ENCODE measurements at regions not wholly inside any gene's neighbourhood (a gene's known extent, or its start where the extent isn't known, plus 50 kb on each side); places are given as distances from the start of the nearest gene placed in this dataset.

DNA sequence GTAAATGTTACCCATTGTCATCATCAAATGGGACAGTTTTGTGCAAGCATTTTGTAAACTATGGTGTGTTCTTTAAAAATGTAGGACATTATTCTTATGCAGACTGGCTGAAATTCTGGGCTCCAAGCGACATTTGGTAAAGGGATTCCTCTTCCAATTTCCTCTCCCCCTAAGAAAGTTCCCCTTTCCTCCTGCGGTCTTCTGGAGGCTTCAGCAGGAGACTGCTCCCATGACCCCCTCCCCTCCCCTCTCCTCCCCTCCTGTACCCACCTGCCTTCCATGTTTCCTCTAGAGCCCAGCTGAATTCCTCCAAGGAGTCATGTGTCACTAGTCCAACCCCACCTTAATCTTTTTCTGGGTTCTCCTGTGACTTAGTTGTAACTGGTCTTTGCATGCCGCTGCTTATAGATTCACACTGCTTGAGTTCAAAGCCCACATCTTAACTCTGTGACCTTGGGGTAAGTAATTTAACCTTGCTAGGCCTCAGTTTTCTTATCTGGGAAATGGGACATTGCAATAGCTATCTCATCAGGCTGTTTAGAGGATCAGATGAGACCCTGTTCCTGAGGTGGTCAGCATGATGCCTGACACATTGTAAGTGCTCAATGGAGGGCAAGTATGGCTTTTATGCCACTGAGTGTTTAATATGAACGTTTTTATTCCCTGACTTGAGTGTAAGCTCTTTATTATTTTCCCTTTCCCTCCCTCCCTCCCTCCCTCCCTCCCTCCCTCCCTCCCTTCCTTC lies 69.9 kb upstream of the WDR26 start:
- no peak for DNase-seq (ENCODE audit: low read depth in 2 of 3, low spot score in 2 of 3)

- DNase-seq (ENCODE audit: low read depth in 2 of 3, low spot score in 2 of 3), result no peak
Observed at GRCh38 chr1:224505454-224506093, 71.0 kb upstream of the WDR26 start.

GRCh38 chr1:224506141-224506814 lies 71.7 kb upstream of the WDR26 start:
- no peak for DNase-seq (ENCODE audit: low read depth in 2 of 3, low spot score in 2 of 3)

GRCh38 chr1:224507771-224508523 lies 73.3 kb upstream of the WDR26 start:
- no peak for DNase-seq (ENCODE audit: low read depth in 2 of 3, low spot score in 2 of 3)

GRCh38 chr1:224509907-224510306 lies 75.3 kb upstream of the WDR26 start:
- no peak for DNase-seq (ENCODE audit: low read depth in 2 of 3, low spot score in 2 of 3)

DNA sequence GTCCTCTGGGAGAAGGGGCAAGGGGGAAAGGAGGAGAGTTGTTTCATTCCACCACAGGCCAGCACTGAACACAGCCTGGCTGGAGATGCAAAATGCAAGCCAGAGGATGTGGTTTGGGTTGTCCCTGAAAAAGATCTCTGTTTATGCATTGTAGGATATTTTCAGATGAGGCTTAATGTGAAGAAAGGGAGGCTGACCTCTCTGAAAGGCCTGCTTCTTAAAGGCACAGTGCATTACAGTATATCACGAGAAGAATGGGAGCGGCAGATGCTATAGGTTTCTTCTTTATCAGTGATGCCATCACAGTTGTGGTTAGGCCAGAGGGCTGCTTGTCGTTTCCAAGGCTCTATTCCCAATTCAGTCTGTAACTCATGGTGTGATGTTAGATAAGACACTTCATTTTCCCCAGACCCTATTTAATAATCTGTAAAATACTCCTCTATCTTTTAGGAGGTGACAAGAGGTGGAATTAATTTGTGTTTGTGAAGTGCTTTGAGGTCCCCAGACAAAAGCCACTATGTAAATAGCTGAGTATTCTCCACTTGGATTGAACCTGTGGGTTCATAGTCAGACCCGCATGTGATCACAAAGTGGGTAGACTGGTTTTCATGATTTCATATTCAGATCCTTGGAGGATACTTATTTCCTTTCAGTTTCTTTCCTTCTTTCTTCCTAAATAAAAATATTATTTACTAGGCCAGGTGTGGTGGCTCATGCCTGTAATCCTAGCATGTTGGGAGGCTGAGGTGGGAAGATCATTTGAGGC lies 76.5 kb upstream of the WDR26 start:
- no peak for DNase-seq (ENCODE audit: low read depth in 2 of 3, low spot score in 2 of 3)

- no peak for DNase-seq (ENCODE audit: low read depth in 2 of 3, low spot score in 2 of 3)
Observed at GRCh38 chr1:224512600-224513151, 78.1 kb upstream of the WDR26 start.

GRCh38 chr1:224513383-224513782 lies 78.8 kb upstream of the WDR26 start:
- no peak for DNase-seq (ENCODE audit: low read depth in 2 of 3, low spot score in 2 of 3)

DNA sequence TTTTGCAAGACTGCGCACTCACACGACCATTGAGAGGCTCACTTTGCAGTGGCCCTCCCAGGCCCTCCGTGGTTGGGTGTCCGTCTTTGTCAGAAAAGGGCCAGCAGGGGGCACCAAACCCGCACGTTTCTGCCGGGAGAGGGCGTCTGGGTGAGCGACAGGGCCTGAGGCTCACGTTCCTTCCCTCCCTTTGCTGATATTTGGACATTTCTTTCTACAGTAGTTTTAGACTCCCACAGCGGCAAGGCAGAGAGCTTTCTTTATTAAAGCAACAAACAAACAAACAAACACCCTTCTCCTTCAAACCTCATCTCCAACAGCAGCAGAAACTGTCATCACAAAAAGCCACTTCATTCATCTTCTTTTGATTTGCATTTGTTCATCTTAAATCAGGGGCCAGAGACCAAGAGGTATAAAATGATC lies 79.2 kb upstream of the WDR26 start:
- DNase-seq (ENCODE audit: low read depth in 2 of 3, low spot score in 2 of 3), result peak; percentile 52 to 93 (median 81)

DNA sequence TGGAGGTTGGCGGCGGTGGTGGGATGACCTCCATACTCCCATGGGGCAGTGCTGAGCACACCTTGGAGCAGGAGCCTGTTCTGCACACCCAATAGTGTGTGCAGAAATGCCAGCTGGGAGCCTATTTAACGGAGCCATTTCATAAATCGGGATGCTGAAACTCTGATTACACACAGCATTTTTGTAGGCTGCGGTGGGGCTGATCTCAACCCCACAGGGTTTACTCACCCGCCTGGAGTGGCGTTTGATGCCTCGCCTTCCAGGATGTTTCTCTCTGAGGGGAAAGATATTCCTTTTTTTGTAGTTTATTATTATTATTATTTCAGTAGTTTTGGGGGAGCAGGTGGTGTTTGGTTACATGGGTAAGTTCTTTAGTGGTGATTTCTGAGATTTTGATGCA lies 82.6 kb upstream of the WDR26 start:
- no peak for DNase-seq (ENCODE audit: low read depth in 2 of 3, low spot score in 2 of 3)

DNA sequence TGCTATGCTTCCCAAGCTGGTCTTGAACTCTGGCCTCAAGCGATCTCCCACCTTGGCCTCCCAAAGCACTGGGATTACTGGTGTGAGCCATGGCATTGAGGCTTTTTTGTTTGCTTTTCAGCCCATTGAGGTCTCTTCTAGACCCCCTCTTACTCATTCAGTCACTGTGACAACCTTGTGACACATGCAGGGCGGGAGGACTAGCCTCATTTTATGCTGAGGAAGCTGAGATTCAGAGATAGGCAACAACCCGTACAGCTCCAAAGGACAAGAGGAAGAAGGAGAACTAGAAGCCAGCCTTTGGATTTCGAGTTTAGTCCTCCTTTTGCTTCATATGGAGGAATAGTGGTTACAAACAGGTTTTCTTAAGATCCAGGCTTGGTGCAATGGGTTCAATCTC lies 83.9 kb upstream of the WDR26 start:
- no peak for DNase-seq (ENCODE audit: low read depth in 2 of 3, low spot score in 2 of 3)

GRCh38 chr1:224519874-224520273 lies 85.3 kb upstream of the WDR26 start:
- DNase-seq (ENCODE audit: low read depth in 2 of 3, low spot score in 2 of 3), result no peak

DNA sequence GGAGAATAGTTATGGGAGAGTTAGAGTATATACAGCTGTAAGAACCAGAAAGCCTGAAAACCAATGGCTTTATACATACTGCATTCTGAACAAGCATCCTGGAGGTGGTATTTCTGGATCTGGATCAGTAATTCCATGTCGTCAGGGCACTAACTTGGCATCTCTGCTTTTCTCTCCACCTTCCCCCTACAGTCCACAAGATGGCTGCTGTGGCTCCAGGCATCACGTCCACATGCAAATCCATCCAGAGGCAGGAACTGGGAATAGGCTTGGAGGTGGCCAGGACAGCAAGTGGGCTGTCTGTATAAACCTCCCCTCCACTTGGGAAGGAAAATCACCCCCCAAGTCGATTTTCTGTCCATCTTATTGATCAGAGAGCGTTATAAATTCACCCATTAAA lies 86.2 kb upstream of the WDR26 start:
- DNase-seq (ENCODE audit: low read depth in 2 of 3, low spot score in 2 of 3), result no peak

- DNase-seq (ENCODE audit: low read depth in 2 of 3, low spot score in 2 of 3), result no peak
Observed at GRCh38 chr1:224521904-224522734, 87.5 kb upstream of the WDR26 start.

- DNase-seq (ENCODE audit: low read depth in 2 of 3, low spot score in 2 of 3), result no peak
Observed at GRCh38 chr1:224523676-224524075, 89.1 kb upstream of the WDR26 start.

DNA sequence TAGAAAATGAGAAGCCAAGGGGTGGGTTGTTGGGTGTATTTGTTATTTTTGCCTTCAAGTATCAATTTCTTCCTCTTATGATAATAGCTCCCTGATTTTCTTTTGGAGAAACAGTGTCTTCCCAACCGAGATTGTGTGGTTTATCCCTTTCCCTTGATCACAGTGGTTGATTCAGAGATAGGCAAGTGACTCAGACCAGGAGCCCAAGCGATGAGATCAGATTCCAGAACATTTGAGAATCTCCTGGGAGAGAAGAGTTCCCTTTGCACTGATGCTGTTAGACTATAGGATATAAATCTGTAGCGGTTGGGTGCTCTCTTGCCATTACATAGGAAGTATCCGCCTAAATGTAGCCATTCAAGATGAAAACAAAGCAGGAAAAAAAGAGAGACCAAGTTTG lies 90.1 kb upstream of the WDR26 start:
- DNase-seq (ENCODE audit: low read depth in 2 of 3, low spot score in 2 of 3), result no peak

GRCh38 chr1:224525411-224526040 lies 90.6 kb upstream of the CNIH3 start:
- no peak for DNase-seq (ENCODE audit: low read depth in 2 of 3, low spot score in 2 of 3)

DNA sequence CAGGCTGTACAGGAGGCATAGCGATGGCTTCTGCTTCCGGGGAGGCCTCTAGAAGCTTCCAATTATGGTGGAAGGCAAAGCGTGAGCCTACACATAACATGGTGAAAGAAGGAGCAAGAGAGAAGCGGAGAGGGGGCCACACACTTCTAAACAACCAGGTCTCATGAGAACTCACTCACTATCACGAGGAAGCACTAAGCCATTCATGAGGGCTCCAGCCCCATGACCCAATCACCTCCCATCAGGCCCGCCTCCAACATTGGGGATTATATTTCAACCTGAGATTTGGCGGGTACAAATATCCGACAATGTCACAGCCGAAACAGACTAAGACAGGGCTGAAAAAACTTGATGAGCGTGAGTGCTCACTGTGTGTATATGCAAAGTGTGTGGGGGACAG lies 89.3 kb upstream of the CNIH3 start:
- DNase-seq (ENCODE audit: low read depth in 2 of 3, low spot score in 2 of 3), result no peak

GRCh38 chr1:224528900-224529299 lies 87.2 kb upstream of the CNIH3 start:
- no peak for DNase-seq (ENCODE audit: low read depth in 2 of 3, low spot score in 2 of 3)
